K562 (cell line): ENCODE measurements at regions not wholly inside any gene's neighbourhood (a gene's known extent, or its start where the extent isn't known, plus 50 kb on each side); places are given as distances from the start of the nearest gene placed in this dataset.

Source experiments
- ATF1 ChIP-seq, 2 experiments: fragments of 450-650 bp in 1 of 2; IDR thresholded peaks; 2 replicates each; pipeline ENCODE4 v1.6.1; 2016; ENCODE audit warnings: missing compliant biosample characterization in 1 of 2, missing genetic modification characterization in 1 of 2
- ATF7 ChIP-seq: fragments of 450-650 bp; IDR thresholded peaks from 2 replicates; pipeline ENCODE4 v1.7.1; 2014; ENCODE audit warnings: mild to moderate bottlenecking, moderate library complexity
- CEBPB ChIP-seq: fragments of 450-650 bp; IDR thresholded peaks from 2 replicates; pipeline ENCODE4 v1.6.1; 2016; ENCODE audit warnings: missing genetic modification characterization, missing compliant biosample characterization
- DDX20 ChIP-seq: fragments of 450-650 bp; IDR thresholded peaks from 2 replicates; pipeline ENCODE4 v1.6.1; 2016; ENCODE audit warnings: missing genetic modification characterization, low read depth, mild to moderate bottlenecking, missing compliant biosample characterization, moderate library complexity
- GTF2F1 ChIP-seq: IDR thresholded peaks from 2 replicates; pipeline ENCODE4 v1.6.1; 2011; ENCODE audit warnings: low read depth, low read length, improper control_type of control experiment
- NR4A1 ChIP-seq, 2 experiments: fragments of 250-450 bp in 1 of 2; fragments of 450-650 bp in 1 of 2; sonication (Bioruptor Pico) in 1 of 2; IDR thresholded peaks; 2 replicates each; pipeline versions ENCODE4 v1.4.0 to v1.6.1; 2016 to 2020; ENCODE audit warnings: mild to moderate bottlenecking in 2 of 2, missing compliant biosample characterization in 1 of 2, missing genetic modification characterization in 1 of 2, moderate library complexity in 1 of 2
- PPARD ChIP-seq: fragments of 250-450 bp; sonication (Bioruptor Pico); IDR thresholded peaks from 2 replicates; pipeline ENCODE4 v1.8.0; 2022; ENCODE audit warnings: inconsistent platforms, mild to moderate bottlenecking, moderate library complexity
- PRDM10 ChIP-seq: fragments of 450-650 bp; IDR thresholded peaks from 2 replicates; pipeline ENCODE4 v1.6.1; 2018; ENCODE audit not compliant: partially characterized antibody
- ZBTB1 ChIP-seq: sonication (generic); formaldehyde crosslinking; IDR thresholded peaks from 2 replicates; pipeline ENCODE4 v1.8.1; 2023; ENCODE audit warnings: missing genetic modification reagents, low read depth, mild to moderate bottlenecking, borderline replicate concordance
- ZKSCAN1 ChIP-seq: fragments of 150-350 bp; IDR thresholded peaks from 2 replicates; pipeline ENCODE4 v1.6.1; 2016; ENCODE audit warnings: low read depth, low read length
- ZNF395 ChIP-seq: fragments of 200-800 bp; sonication (Bioruptor generic); IDR thresholded peaks from 2 replicates; pipeline ENCODE4 v1.6.1; 2017; ENCODE audit warnings: missing genetic modification characterization, missing compliant biosample characterization
- TF ChIP-seq, protein P1 (sequence below): fragments of 150-350 bp; conservative IDR thresholded peaks from 2 replicates; pipeline ENCODE4 v1.6.1; 2014; ENCODE audit warnings: low read length
- TF ChIP-seq, protein P2 (sequence below): fragments of 450-650 bp; formaldehyde crosslinking; IDR thresholded peaks from 2 replicates; pipeline ENCODE4 v1.4.0; 2022; ENCODE audit warnings: missing genetic modification characterization
- TF ChIP-seq, protein P3 (sequence below): IDR thresholded peaks from 3 replicates; pipeline ENCODE4 v1.6.1; 2011; ENCODE audit warnings: borderline replicate concordance, mild to moderate bottlenecking, moderate library complexity; ENCODE audit not compliant: insufficient read length; ENCODE audit errors: extremely low read depth

- TF ChIP-seq ZNF395 = peak; percentile 86
- no peak for TF ChIP-seq PRDM10
- TF ChIP-seq PPARD (CRISPR knock-in tag) = no peak
- TF ChIP-seq, protein P1, sequence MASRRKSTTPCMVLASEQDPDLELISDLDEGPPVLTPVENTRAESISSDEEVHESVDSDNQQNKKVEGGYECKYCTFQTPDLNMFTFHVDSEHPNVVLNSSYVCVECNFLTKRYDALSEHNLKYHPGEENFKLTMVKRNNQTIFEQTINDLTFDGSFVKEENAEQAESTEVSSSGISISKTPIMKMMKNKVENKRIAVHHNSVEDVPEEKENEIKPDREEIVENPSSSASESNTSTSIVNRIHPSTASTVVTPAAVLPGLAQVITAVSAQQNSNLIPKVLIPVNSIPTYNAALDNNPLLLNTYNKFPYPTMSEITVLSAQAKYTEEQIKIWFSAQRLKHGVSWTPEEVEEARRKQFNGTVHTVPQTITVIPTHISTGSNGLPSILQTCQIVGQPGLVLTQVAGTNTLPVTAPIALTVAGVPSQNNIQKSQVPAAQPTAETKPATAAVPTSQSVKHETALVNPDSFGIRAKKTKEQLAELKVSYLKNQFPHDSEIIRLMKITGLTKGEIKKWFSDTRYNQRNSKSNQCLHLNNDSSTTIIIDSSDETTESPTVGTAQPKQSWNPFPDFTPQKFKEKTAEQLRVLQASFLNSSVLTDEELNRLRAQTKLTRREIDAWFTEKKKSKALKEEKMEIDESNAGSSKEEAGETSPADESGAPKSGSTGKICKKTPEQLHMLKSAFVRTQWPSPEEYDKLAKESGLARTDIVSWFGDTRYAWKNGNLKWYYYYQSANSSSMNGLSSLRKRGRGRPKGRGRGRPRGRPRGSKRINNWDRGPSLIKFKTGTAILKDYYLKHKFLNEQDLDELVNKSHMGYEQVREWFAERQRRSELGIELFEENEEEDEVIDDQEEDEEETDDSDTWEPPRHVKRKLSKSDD = no peak
- no peak for TF ChIP-seq ATF7
- TF ChIP-seq ZKSCAN1 = no peak
- no peak for TF ChIP-seq ZBTB1 (CRISPR knock-in tag)
- TF ChIP-seq GTF2F1 = no peak
- TF ChIP-seq, protein P2, sequence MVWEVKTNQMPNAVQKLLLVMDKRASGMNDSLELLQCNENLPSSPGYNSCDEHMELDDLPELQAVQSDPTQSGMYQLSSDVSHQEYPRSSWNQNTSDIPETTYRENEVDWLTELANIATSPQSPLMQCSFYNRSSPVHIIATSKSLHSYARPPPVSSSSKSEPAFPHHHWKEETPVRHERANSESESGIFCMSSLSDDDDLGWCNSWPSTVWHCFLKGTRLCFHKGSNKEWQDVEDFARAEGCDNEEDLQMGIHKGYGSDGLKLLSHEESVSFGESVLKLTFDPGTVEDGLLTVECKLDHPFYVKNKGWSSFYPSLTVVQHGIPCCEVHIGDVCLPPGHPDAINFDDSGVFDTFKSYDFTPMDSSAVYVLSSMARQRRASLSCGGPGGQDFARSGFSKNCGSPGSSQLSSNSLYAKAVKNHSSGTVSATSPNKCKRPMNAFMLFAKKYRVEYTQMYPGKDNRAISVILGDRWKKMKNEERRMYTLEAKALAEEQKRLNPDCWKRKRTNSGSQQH (CRISPR knock-in tag) = 0 out of 2 replicates have a peak, but pooled peaks have one; percentile 9
- TF ChIP-seq, protein P3, sequence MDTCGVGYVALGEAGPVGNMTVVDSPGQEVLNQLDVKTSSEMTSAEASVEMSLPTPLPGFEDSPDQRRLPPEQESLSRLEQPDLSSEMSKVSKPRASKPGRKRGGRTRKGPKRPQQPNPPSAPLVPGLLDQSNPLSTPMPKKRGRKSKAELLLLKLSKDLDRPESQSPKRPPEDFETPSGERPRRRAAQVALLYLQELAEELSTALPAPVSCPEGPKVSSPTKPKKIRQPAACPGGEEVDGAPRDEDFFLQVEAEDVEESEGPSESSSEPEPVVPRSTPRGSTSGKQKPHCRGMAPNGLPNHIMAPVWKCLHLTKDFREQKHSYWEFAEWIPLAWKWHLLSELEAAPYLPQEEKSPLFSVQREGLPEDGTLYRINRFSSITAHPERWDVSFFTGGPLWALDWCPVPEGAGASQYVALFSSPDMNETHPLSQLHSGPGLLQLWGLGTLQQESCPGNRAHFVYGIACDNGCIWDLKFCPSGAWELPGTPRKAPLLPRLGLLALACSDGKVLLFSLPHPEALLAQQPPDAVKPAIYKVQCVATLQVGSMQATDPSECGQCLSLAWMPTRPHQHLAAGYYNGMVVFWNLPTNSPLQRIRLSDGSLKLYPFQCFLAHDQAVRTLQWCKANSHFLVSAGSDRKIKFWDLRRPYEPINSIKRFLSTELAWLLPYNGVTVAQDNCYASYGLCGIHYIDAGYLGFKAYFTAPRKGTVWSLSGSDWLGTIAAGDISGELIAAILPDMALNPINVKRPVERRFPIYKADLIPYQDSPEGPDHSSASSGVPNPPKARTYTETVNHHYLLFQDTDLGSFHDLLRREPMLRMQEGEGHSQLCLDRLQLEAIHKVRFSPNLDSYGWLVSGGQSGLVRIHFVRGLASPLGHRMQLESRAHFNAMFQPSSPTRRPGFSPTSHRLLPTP = no peak
- TF ChIP-seq DDX20 = peak; percentile 78
- TF ChIP-seq ATF1 (CRISPR knock-in tag; IDR thresholded peaks at IDR 0.05) = no peak
- TF ChIP-seq ATF1 (tag; IDR thresholded peaks at IDR 0.05) = no peak
- no peak for TF ChIP-seq NR4A1 (CRISPR knock-in tag; IDR thresholded peaks at IDR 0.05)
- TF ChIP-seq NR4A1 (tag; IDR thresholded peaks at IDR 0.05) = peak; percentile 65; the same call in 1 of the 2 replicates
- TF ChIP-seq CEBPB (tag) = no peak
These were observed 116.7 kb upstream of the NEK6 start (continued) for GRCh38 chr9:124140941-124141568.
